GM18519 (cell line): ENCODE measurements at regions not wholly inside any gene's neighbourhood (a gene's known extent, or its start where the extent isn't known, plus 50 kb on each side); places are given as distances from the start of the nearest gene placed in this dataset.

ENCODE experiments used
- ATAC-seq: cut with Tn5 transposase; IDR thresholded peaks from one replicate; pipeline ENCODE4 v1.9.1; 2021; ENCODE audit warnings: mild to moderate bottlenecking, moderate library complexity; ENCODE audit not compliant: unreplicated experiment, low FRiP score

DNA sequence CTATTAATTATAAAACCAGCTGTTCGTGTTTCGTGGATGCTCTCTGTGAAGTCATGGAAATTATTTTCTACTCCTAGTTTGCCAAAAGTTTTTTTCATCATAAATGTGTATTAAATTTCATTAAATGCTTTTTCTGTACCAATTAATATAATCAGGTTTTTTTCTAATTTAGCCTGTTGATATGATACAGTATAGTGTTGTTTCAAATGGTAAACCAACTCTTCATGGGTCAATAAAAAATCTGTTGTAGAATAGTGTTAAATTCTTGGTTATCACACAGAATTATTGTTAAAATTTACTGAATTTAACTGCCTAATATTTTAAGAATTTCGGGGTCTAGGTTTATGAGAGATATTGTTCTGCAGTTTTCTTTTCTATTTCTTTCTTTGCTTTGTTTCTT is 505.9 kb upstream of the MANEA start:
- ATAC-seq = no peak

- ATAC-seq = no peak
These were observed 498.9 kb upstream of the MANEA start for GRCh38 chr6:95078457-95078856.

- ATAC-seq = no peak
These were observed 496.1 kb upstream of the MANEA start for GRCh38 chr6:95081231-95081630.

DNA sequence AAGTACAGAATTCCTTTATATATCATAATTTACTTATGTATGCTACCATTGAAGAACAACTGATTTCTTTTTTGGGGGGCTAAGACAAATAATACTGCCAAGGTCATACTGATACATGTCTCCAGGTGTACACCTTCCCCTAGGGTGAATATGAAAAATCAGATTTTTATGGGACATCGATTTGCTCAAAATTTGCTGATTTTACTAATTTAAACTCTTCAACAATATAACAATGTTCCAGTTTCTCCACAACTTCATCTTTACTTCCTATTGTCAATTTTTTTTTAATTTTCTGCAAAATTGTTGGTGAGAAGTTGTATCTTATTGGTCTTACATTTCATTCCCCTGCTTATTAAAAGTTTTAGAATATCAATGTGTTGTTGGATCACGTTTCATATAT is 495.4 kb upstream of the MANEA start:
- ATAC-seq = no peak

DNA sequence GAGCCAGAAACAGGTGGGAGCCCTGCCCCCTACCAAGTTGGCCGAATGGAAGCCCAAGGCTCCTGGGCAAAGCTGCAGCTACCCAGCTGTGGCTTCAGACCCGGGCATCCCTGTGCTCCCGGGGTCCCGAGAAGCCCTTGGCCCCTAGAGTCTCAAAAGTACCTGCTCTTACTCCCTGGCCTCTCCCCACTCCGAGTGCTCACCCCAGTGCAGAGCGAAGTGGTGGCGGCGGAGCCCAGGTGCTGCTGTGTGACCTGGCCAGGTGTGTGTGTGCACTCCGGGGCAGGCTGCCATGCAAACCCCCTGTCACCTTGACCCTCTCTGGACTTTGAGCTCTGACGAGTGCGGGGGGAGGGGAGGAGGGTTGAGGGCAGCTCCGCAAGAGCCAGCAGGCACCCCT is 493.8 kb upstream of the MANEA start:
- ATAC-seq = no peak

DNA sequence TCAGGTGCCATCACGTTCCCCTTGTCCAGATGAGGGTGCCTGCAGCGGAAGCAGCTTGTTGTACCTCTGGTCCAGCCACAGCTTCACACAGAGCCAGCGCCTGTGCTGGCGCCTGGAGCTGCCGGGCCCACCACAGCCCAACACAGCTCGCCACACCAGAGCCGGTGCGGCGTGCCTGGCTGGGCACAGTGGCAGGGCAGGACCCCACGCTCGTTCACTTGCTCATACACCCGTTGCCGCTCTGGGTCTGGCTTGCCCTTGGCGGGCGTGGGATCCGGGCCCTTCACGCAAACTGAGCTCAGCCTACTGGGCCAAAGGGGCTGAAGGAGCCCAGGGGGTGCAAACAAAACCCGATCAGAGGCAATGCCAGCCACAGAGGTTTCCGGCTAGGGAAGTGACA is 492.5 kb upstream of the MANEA start:
- no peak for ATAC-seq

DNA sequence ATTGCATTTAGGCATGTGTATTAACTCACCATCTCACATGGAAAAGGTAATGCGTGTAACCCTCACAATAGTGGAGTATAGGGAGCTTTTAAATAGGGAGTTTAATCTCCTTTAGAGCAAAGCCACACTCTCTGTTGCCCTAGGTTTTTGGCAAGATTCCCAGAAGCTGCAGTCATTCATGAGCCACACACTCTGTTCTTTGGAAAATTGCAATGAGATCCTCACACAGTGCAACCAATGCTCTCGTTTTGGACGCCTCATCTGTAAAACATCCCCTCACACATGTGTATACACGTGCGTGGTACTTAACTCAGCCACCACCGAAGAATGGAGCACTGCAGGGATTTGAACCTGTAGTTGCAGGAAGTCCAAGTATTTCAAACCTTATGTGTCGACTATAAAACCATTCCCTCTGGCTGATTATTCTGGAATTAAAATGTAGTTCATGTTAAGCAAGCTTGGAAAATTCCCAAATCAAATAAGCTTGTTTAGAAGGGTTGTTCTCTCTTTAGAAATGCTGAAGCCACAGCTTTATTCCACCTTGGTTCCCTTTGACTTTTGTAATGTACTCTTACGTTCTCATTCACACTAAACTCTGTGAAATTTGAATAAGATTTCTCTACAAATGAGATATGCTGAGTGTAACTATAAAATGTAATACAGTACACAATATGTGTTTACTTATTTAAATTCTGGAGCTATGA is 489.8 kb upstream of the MANEA start:
- ATAC-seq = no peak

GRCh38 chr6:95091823-95092436 is 485.4 kb upstream of the MANEA start:
- ATAC-seq = peak; percentile 94

- no peak for ATAC-seq
These were observed 484.2 kb upstream of the MANEA start for GRCh38 chr6:95093154-95093553.

DNA sequence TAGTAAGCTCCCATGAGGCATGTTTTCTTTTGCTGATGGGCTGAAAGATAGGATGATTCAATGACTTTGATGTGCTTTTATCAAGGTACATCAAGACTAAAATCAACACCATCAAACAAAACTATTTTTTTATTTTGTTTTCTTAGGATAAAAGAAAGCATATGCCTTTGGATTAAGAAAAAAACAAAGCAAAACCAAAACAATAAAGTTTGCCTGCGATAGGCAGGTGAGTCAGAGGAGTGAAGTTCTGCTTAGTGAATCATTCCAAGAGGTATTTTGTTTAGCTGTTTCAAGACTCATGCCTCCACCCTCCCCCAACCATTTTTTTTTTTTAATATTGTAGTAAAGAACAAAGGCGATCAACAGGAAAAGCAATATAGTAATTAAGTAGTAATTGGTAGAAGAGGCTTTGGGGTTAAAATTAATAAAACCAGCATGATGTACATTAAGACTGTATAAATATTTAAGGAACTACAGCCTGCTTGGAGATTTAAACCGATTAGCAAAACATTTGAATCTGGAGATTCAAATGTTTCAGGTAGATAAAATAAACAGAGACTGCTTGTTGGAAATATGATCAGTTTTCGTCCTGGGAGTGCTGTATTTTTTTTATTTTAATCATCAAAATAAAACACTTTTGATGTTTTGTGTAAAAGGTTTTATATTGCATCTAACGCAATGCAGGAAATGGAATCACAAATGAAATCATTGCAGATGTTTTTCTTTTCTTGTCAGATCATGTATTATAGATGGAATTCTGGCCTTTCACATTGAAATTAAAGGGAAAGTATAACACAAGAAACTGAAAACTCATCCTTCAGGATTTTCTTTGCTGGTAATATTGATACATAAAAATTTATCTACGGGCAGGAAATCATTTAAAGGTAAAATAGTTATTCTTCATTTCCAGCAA is 482.3 kb upstream of the MANEA start:
- ATAC-seq = no peak

GRCh38 chr6:95095855-95096254 is 481.5 kb upstream of the MANEA start:
- ATAC-seq = no peak

DNA sequence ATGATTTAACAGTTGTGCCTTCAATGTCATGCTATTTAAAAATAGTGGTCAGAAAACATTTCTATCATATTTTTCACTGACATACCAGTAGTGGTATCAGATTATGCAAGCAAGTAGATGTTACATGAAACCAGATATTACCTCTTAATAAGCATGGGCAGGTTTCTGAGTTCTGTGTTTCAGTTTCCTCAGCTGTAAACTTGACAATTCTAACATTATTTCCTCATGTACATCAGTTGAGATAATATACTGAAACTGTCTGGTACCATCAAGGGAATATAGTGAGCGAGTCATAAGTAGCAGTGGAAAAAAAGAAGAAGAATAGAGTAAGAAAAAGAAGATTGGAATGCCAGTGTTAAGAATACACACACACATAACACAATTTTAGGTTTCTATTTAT is 477.9 kb upstream of the MANEA start:
- no peak for ATAC-seq

DNA sequence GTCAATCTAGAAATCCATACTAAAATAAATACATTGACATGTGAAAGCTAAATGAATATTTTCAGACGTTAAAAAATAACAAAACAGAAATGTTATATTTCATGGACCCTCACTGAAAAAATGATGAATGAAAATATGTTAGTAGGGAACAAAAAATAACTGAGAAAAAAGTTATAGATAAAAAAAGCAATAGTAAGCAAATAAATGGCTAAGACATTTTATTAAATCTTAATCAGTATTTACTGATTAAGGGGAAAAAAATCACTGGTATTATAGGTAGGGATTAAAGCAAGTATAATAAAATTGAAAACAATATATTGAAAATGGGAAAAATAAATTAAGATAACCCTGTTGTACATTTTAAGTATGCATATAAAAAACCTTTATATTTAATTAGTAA is 468.1 kb upstream of the MANEA start:
- ATAC-seq = no peak

DNA sequence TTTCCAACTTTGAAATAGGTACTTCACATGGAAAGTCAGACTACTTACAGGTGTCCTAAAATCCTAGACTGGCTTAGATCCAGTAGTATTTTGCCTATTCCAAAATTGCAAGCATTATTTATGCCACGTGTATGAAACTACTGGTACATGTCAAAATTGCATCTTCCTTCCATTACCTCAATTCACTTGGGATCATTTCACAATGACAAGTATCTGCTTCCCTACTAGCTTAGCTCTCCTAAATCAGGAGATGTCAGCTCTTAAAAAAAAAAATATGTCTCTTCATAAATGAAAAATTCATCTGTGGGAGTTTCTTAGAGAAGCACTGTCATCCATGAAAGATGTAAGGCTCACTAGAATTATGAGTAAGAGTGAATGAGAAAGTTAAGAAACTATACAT is 466.6 kb upstream of the MANEA start:
- no peak for ATAC-seq

GRCh38 chr6:95117236-95117635 is 460.1 kb upstream of the MANEA start:
- no peak for ATAC-seq

- no peak for ATAC-seq
These were observed 457.4 kb upstream of the MANEA start for GRCh38 chr6:95119927-95120326.

GRCh38 chr6:95120984-95121383 is 456.4 kb upstream of the MANEA start:
- ATAC-seq = no peak

DNA sequence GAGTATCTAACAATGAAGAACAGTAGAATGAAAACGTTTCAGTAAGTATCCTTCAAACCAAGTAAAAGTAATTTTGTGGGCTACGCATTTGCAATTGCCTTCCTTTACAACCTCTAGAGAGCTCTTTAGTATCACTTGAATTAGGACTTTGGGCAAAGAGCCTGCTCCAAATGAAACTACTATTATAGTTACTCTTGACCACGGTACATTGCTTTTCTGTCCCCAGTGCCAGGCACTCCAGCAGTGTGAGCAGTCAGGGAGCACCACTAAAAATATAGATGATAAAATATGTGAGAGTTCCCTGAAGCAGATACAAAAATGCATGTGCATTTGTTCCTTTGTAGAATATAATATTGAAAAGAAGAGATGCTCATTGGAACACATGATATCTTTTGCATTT is 450.1 kb upstream of the MANEA start:
- ATAC-seq = no peak

- no peak for ATAC-seq
These were observed 448.9 kb upstream of the MANEA start for GRCh38 chr6:95128439-95128838.

GRCh38 chr6:95128947-95129346 is 448.4 kb upstream of the MANEA start:
- no peak for ATAC-seq

GRCh38 chr6:95133578-95133977 is 443.8 kb upstream of the MANEA start:
- ATAC-seq = no peak

GRCh38 chr6:95135182-95135581 is 442.2 kb upstream of the MANEA start:
- ATAC-seq = no peak
